ENCODE measurements at regions not wholly inside any gene's neighbourhood (a gene's known extent, or its start where the extent isn't known, plus 50 kb on each side); places are given as distances from the start of the nearest gene placed in this dataset.
"Not testable (repeated sequence)": the region's sequence is repeated elsewhere in the genome, so short reads cannot be mapped to it uniquely, and the experiment has no call there.

DNA sequence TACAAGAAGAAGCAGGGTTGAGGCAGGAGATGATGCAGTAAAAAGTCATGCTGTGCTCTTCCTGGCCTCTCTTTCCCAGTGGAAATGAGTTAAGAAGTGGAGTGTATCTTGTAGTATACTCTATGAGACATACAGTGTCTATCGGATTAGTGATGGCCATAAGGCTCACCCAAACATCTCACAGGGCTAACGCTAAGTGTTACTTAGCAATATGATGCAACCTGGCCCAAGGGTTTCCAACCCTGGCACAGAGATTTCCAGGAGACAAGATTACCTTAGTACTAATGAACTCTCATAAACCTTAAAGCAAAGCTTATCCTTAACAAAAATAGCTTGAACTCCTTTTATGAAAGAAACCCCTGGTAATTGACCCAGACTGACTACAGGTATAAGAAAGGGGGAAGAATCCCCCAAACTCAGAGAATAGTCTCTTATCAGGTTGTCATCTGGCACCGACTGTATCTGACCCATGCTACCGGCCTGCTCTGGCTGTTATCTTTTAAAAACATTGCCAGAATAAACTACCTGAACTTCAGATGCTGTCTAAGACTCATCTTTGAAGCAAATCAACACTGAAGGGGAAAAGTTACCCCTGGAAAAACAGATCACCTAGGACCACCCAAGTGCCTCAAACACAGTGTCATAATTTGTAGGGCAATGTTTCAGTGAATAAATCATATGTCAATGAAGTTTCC is 1002.0 kb downstream of the REEP3 start:
- in situ Hi-C loops (cut with HindIII; ENCODE audit: low pct_unique_long_range_greater_than_20kb, low sequenced_read_pairs) = no loop called here
- DNase-seq (ENCODE audit: low read depth, low spot score) = no peak

DNA sequence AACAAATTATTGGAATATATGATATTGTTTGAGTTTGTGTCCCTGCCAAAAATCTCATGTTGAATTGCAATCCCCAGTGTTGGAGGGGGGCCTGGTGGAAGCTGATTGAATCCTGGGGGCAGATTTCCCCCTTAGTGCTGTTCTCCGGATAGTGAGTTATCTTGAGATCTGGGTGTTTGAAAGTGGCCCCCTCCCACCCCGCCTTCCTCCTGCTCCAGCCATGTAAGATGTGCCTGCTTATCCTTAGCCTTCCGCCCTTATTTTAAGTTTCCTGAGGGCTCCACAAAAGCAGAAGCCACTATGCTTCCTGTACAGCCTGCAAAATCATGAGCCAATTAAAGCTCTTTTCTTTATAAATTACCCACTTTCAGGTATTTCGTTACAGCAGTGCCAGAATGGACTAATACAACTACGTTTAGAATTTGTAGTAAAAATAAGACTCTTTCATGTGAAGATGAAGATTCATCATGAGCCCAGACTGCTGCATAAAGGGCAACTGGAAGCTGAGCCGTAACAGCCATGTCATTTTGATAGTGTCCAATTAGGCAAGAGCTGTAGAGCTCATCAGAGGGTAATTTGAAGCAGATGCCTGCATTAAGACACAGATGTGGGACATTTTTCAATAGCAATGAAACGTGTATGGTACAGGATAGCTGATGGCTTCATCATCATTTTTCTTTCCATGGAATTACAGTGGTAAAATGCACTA is 1007.2 kb downstream of the REEP3 start:
- DNase-seq (ENCODE audit: low read depth, low spot score) = no peak
- in situ Hi-C loops (cut with HindIII; ENCODE audit: low pct_unique_long_range_greater_than_20kb, low sequenced_read_pairs) = no loop called here

DNA sequence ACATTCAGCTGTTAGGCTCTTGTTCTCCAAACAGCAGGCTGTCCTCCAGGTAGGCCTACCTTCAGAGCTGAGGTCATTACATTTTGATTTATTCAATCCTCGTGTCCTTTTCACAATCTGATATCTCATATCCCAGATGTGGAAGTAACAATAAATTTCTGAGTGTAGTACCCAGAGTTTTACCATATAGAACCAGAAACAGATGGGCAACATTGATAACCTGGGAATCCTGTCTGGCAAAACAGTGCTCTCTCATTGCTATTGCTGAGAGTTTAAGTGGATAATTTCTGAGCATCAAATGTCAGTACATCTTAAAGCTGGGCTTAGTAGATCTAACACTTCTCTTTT is 1007.8 kb downstream of the REEP3 start:
- in situ Hi-C loops (cut with HindIII; ENCODE audit: low pct_unique_long_range_greater_than_20kb, low sequenced_read_pairs) = no loop called here
- DNase-seq (ENCODE audit: low read depth, low spot score) = no peak

DNA sequence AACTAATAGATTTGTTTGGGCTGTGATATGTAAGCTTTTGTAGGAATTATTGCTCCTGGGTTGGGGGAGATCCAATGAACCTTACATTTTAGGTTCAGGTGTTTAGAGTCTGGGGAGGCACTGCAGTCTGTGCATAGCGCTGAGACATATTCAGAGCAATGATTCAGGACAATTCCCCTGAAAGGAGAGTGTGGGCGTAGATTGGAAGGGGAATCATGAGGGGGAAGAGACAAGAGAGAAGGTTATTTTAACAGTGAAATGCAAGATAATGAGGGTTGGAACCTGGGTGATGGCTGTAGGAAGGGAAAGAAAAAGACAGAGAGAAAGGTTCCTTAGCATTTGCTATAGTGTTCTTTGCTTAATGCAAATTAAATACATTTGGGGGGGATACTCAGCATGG is 1013.4 kb downstream of the REEP3 start:
- no peak for DNase-seq (ENCODE audit: low read depth, low spot score)
- in situ Hi-C loops (cut with HindIII; ENCODE audit: low pct_unique_long_range_greater_than_20kb, low sequenced_read_pairs) = no loop called here

DNA sequence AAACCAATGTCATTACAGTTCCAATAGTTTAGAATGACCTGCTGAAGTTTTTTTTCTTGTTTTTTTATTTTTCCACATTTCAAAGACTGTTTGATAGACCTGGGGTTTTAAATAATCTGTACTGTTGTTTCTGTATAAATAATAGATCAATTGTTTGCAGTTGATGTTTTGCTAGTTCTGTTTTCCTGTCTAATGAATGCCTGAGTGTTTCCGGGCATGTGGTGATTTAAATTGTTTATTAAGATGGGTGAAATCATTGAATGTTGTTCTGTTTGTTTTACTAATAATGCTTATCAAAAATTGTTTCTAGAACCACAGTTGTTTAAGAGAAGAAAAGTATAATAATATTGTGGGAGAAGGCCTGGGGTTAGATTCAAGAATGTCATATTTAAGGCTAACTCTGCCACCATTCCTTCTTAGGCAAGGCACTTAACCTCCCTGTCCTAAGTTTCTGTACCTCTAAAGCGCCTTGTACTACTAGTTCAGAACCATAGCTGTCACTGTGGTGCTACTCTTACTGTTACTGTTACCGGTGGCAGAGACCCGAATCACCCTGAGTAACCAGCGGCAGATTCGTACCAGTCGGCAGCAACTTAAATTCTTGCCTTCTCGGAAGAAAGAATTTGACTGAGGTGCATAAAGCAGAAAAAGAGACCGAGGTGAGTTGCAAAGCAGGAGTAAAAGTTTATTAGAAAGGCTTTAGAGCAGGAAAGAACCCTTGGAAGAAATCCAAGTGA is 1014.1 kb downstream of the REEP3 start:
- in situ Hi-C loops (cut with HindIII; ENCODE audit: low pct_unique_long_range_greater_than_20kb, low sequenced_read_pairs) = no loop called here
- peak; percentile 17 for DNase-seq (ENCODE audit: low read depth, low spot score)

DNA sequence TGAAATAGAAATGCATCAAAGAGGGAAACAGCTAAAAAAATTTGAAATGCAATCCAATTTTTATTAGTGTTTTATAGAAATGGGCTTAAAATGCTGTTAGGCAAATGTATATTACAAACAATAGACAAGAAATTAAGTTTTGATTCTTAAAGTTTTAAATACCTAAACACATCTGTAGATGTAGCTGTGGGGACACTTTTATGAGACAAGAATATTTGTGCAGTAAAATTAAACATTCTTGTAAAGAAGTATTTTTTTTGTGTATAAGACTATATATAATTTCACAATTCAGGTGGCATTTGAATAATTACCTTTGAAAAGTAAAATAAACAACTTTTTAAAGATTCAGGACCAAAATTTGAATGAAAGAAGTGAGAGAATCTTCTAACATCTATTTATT is 1015.9 kb downstream of the REEP3 start:
- in situ Hi-C loops (cut with HindIII; ENCODE audit: low pct_unique_long_range_greater_than_20kb, low sequenced_read_pairs) = no loop called here
- DNase-seq (ENCODE audit: low read depth, low spot score) = no peak

DNA sequence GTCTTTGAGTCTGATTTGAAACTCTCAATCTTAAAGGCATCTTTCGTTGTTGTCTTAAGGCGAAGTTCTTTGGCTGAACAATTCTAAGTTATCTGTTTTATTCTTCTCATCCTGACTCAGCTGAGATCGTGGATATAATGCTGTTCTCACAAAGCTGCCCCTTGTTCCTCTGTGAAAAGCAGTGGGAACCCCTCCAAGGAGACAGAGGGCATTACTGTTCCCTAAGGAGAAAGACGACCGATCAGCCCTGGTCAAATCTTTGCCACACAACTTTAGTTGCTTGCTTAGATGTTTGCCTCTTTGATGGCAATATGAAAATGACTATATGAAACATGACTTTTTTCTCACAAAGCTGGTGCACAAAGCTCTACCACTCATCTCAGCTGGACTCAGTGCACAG is 1016.7 kb downstream of the REEP3 start:
- DNase-seq (ENCODE audit: low read depth, low spot score) = peak; percentile 67
- in situ Hi-C loops (cut with HindIII; ENCODE audit: low pct_unique_long_range_greater_than_20kb, low sequenced_read_pairs) = no loop called here

DNA sequence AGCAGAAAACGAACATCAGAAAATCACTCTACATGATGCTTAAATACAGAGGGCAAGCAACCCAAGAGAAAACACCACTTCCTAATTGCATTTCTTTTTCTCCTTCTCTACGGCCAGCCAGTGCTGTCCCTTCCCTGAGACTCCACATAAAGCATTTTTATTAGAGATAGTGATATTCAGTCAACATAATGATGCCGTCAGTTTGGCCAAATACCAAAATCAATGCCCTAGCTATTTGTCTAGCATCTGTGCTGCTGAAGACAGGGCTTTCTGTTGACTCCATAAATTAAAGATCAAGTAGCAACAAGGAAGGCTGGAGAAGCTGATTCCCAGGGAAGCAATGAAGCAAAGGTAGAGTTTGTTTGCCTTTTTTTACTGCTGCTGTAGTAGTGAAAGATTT is 1024.9 kb downstream of the REEP3 start:
- DNase-seq (ENCODE audit: low read depth, low spot score) = no peak
- in situ Hi-C loops (cut with HindIII; ENCODE audit: low pct_unique_long_range_greater_than_20kb, low sequenced_read_pairs) = no loop called here

DNA sequence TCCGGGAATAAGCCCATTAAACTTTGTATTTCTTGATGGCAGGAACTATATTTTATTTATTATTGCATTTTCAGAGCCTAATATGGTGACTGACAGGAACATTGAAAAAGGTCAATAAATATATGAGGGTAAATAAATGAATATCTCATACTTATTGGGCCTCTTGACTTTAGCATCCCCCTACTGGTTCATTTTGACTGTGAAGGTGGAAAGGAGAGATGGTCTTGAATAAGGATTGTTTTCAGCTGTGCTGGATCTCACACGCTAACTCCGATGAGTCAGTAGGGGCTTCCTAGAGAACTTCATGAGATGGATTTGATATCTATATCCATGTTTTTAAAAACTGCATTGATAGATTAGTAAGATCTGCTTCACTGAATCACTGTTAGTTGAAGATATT is 1026.0 kb downstream of the REEP3 start:
- in situ Hi-C loops (cut with HindIII; ENCODE audit: low pct_unique_long_range_greater_than_20kb, low sequenced_read_pairs) = no loop called here
- no peak for DNase-seq (ENCODE audit: low read depth, low spot score)

DNA sequence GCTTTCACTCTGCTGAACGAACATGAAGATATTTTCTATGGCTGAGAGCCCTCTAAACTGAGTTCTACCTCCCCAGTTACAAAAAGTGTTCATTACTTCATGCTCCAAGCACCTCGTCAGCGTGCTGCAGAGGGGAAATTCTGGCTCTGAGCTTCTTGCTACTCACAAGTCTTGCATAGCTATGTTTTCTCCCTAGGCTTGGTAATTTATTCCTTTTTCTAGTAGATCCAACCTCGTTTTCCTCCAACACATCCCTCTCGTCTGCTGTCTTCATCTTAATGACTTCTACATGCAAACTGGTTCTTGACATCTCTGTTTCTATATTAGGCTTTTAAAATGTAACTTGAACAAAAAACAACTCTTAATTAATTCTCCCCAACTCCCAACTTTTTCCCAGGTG is 1034.5 kb downstream of the REEP3 start:
- DNase-seq (ENCODE audit: low read depth, low spot score) = no peak
- in situ Hi-C loops (cut with HindIII; ENCODE audit: low pct_unique_long_range_greater_than_20kb, low sequenced_read_pairs) = no loop called here

DNA sequence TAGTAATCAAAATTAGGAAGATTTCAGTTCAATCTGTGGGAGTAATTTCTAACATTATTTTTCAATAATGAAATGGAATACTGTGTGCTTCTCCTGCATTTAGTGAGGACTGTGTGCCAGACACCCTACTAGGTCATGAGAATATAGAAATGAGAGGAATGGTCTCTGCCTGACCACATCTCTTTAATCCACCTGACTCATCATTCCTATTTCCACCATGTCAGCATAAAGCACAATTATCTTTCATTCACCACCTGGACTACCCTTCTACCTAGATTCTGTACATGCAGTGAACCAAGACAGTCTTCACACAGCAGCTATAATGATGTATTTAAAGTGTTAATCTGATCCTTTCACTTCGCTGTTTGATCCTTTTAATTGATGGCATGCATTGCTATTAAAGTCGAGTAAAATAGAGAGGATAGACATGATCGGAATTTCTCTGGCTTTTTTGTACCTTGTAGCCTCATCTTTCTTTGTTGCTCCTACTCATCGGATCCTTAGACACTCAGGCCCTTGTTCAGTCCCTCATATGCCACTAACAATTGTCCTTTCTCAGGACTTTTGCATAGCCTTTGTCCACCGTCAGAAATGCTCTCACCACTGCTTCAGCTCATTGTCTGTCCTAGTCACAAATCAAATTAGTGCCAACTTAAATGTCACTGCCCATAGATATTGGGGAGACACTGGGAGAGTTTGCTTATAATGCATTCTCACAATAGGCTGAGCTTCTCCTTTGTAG is 1037.1 kb downstream of the REEP3 start:
- DNase-seq (ENCODE audit: low read depth, low spot score) = no peak
- in situ Hi-C loops (cut with HindIII; ENCODE audit: low pct_unique_long_range_greater_than_20kb, low sequenced_read_pairs) = no loop called here

DNA sequence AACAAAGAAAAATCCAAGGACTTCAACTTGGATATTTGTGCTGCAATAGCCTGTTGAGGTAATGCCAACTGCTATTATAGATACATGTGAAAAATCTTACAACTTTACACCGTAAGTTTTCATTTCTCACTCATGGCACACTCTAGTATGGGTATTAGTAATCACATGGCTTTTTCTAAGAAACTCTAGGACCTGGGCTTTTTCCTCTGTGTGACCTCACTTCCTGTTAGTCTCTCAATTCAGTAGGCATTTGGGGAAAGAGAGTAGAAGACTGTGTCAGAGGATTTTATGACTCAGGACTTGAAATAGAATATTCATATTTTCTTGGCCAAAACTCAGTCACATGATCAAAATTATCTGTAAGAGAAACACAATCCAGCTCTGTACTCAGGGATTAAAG is 1049.9 kb downstream of the REEP3 start:
- DNase-seq (ENCODE audit: low read depth, low spot score) = no peak
- in situ Hi-C loops (cut with HindIII; ENCODE audit: low pct_unique_long_range_greater_than_20kb, low sequenced_read_pairs) = no loop called here

DNA sequence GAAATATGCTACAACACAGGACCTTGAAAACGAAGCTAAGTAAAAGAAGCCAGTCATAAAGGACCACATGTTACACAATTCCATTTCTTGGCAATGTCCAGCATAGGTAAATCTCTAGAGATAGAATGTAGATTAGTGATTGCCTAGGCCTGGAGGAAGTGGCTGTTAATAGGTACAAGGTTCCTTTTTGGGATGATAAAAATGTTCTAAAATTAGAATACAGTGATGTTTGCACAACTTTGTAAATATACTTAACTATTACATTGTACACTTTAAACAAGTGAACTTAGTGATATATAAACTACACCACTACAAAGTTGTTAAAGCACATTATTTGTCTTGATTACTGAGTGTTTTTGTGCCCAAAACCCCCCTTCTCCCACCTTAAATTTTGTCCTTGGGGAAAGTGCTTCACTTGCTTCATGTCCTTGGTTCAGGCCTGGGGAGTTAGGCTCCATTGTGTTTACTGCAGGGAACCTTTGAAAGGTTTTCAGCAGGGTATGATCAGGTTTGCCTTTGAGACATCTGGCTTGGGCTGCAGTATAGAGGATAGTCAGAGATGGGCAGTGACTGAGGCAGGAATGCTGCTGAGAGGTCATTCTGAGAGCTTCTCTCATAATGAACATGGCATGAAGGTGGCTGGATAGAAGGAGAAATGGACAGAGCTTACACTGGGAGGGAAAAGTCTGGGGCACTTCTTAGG is 1052.6 kb downstream of the REEP3 start:
- in situ Hi-C loops (cut with HindIII; ENCODE audit: low pct_unique_long_range_greater_than_20kb, low sequenced_read_pairs) = no loop called here
- no peak for DNase-seq (ENCODE audit: low read depth, low spot score)

DNA sequence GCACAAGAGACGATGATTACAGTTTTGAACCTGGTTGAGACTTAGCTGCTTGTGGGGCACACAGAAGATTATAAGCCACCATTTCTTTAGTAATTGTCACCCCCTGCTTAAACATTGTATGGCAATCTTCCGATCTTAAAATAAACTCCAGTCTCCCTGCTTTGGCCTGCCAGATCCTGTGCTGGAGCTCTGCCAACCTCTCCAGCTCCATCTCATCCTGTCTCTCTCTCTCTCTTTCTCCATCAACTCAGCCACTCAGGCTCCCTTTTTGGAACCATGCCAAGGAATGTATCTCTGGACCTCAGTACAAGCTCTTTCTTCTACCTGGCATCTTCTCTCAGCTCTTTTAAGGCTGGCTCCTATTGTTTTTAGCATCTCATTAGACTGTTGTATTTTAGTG is 1053.2 kb downstream of the REEP3 start:
- no peak for DNase-seq (ENCODE audit: low read depth, low spot score)
- in situ Hi-C loops (cut with HindIII; ENCODE audit: low pct_unique_long_range_greater_than_20kb, low sequenced_read_pairs) = no loop called here

DNA sequence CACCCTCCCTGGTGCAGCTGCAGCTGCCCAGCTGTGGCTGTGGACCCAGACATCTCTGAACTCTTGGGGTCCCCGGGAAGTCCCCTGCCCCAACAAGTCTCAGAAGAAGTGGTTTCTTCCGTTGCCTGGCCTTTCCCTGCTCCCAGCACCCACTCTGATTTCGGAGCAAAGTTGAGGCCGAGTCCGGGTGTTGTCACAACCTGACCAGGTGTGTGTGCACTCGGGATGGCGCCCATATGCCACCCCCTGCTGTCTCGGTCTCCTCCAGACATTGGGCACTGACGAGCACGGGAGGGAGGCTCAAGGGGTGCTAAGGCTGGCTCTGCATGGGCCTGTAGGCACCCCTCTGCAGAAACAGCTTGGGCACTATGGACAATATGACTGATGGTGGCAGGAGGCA is 1055.3 kb downstream of the REEP3 start:
- no peak for DNase-seq (ENCODE audit: low read depth, low spot score)
- in situ Hi-C loops (cut with HindIII; ENCODE audit: low pct_unique_long_range_greater_than_20kb, low sequenced_read_pairs) = no loop called here

DNA sequence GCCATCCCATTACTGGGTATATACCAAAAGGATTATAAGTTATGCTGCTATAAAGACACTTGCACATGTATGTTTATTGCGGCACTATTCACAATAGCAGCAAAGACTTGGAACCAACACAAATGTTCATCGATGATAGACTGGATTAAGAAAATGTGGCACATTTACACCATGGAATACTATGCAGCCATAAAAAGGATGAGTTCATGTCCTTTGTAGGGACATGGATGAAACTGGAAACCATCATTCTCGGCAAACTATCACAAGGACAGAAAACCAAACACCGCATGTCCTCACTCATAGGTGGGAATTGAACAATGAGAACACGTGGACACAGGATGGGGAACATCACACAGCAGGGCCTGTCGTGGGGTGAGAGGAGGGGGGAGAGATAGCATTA is 1057.6 kb downstream of the REEP3 start:
- in situ Hi-C loops (cut with HindIII; ENCODE audit: low pct_unique_long_range_greater_than_20kb, low sequenced_read_pairs); DNase-seq (ENCODE audit: low read depth, low spot score): not testable (repeated sequence)

DNA sequence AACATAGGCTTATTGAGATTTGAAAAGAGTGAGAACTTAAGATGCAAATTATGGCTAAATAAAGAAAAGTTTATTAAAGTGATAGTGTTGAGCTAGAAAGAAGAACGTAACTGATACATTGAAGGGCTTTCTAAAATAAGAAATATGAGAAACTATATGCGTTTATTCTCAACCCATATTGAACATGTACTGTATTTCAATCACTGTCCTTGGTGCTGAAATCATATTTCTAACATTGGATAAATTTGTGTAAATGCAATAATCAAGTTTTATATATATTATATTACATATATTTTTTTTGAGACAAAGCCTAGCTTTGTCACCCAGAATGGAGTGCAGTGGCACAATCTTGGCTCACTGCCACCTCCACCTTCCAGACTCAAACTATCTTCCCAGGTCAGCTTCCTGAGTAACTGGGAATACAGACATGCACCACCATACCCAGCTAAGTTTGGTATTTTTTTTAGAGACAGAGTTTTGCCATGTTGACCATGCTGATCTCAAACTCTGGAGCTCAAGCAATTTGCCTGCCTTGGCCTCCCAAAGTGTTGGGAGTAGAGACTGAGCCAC is 1065.8 kb downstream of the REEP3 start:
- in situ Hi-C loops (cut with HindIII; ENCODE audit: low pct_unique_long_range_greater_than_20kb, low sequenced_read_pairs) = no loop called here

More for the DNA sequence above, 1065.8 kb downstream of the REEP3 start:
- DNase-seq (ENCODE audit: low read depth, low spot score) = no peak
